Kidney (tissue), 13 donors: ENCODE measurements at regions not wholly inside any gene's neighbourhood (a gene's known extent, or its start where the extent isn't known, plus 50 kb on each side); places are given as distances from the start of the nearest gene placed in this dataset.

Source experiments
- DNase-seq, 5 donors: peaks; one replicate each; pipeline ENCODE4 v3.0.0-alpha.2; 2013 to 2020
- FAIRE-seq: peaks from 2 replicates; lab custom pipeline; 2012; peaks lifted over from hg19 to GRCh38; lab: Jason Lieb, UNC
- H3K27ac ChIP-seq, 2 donors: one replicate each; pipeline ENCODE4 v1.7.0; 2013; ENCODE audit warnings: low read depth in 2 of 2, low read length in 2 of 2, inconsistent platforms in 1 of 2
- H3K27me3 ChIP-seq: one replicate; pipeline ENCODE4 v1.7.1; 2013; ENCODE audit warnings: low read length, inconsistent platforms; ENCODE audit not compliant: control insufficient read depth, insufficient read depth
- H3K36me3 ChIP-seq, 3 donors: one replicate each; pipeline versions ENCODE4 v1.7.0 to v1.7.1; 2013; ENCODE audit warnings: low read length in 3 of 3, control low read depth in 1 of 3, inconsistent platforms in 1 of 3; ENCODE audit not compliant: insufficient read depth in 3 of 3, control insufficient read depth in 2 of 3
- H3K4me1 ChIP-seq, 3 donors: one replicate each; pipeline versions ENCODE4 v1.7.0 to v1.7.1; 2013; ENCODE audit warnings: low read length in 3 of 3, inconsistent platforms in 1 of 3, low read depth in 1 of 3; ENCODE audit not compliant: control insufficient read depth in 2 of 3, insufficient read depth in 2 of 3
- H3K4me3 ChIP-seq, 3 donors: one replicate each; pipeline versions ENCODE4 v1.7.0 to v1.8.1; 2013; ENCODE audit warnings: low read length in 3 of 3, control low read depth in 1 of 3, inconsistent platforms in 1 of 3
- H3K9ac ChIP-seq, 3 donors: one replicate each; pipeline versions ENCODE4 v1.7.0 to v1.7.1; 2013; ENCODE audit warnings: low read length in 3 of 3, control low read depth in 1 of 3, inconsistent platforms in 1 of 3
- H3K9me3 ChIP-seq, 3 donors: one replicate each; pipeline versions ENCODE4 v1.7.0 to v1.7.1; 2013; ENCODE audit warnings: low read length in 3 of 3, control low read depth in 1 of 3, inconsistent platforms in 1 of 3; ENCODE audit not compliant: control insufficient read depth in 2 of 3, insufficient read depth in 1 of 3
- intact Hi-C: fragments of 100-400 bp; cut with DNase I; formaldehyde crosslinking; loops from one replicate; pipeline ENCODE4 v1.11.1; 2022
- TF ChIP-seq, protein P1 (sequence below): IDR thresholded peaks from 3 replicates; pipeline ENCODE4 v1.5.1; 2012; ENCODE audit warnings: mild to moderate bottlenecking, moderate library complexity, borderline replicate concordance; ENCODE audit not compliant: insufficient read depth; ENCODE audit errors: extremely low read depth
- donor health status: control.
- donor health status: control.
- donor health status: control.
- donor health status: control.
- donor health status: control.
- donor health status: DM: yes; HTN: yes; CAD: no.
- donor health status: Normal renal cell carcinoma (clear cell type).

DNA sequence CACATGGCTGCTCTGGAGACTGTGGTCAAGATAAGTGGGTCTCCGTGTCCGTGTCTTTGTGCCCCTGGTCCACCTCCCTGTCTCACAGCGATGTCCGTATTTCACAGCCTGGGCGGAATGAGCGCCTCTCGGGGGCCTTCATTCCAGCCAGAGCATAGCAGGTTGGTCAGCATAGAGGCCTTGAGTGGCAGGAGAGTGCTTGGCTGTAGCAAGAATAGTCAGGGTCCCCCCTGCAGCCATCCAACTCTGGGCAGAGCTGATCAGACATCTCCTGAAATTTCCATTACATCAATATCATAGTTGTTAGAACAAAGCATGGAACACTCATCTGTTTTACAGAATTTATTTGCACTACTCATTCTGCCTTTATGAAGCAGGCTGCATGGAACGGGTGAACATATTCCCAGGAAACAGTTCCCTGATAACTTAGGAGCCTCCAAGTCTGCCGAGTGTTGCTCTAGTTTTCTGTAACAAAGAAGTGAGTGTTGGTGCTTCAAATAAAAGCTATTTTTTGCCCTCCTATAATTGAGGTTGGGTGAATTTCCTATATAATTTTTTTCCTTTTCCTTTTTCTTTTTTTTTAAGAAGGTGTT, 255.3 kb downstream of the INHBA start:
- TF ChIP-seq, protein P1, sequence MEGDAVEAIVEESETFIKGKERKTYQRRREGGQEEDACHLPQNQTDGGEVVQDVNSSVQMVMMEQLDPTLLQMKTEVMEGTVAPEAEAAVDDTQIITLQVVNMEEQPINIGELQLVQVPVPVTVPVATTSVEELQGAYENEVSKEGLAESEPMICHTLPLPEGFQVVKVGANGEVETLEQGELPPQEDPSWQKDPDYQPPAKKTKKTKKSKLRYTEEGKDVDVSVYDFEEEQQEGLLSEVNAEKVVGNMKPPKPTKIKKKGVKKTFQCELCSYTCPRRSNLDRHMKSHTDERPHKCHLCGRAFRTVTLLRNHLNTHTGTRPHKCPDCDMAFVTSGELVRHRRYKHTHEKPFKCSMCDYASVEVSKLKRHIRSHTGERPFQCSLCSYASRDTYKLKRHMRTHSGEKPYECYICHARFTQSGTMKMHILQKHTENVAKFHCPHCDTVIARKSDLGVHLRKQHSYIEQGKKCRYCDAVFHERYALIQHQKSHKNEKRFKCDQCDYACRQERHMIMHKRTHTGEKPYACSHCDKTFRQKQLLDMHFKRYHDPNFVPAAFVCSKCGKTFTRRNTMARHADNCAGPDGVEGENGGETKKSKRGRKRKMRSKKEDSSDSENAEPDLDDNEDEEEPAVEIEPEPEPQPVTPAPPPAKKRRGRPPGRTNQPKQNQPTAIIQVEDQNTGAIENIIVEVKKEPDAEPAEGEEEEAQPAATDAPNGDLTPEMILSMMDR: no peak
- Histone ChIP-seq H3K27ac (no peak overlapping the region), H3K9me3 (no peaks in the 10 kb centered on the region), H3K4me1 (no peaks in the 10 kb centered on the region), H3K27me3 (no peaks in the 10 kb centered on the region), H3K4me3 (no peak overlapping the region), H3K9ac (no peak overlapping the region), H3K36me3 (no peaks in the 10 kb centered on the region)
- DNase-seq: no peak
- FAIRE-seq: no peak
- intact Hi-C loops: no loop called here

DNA sequence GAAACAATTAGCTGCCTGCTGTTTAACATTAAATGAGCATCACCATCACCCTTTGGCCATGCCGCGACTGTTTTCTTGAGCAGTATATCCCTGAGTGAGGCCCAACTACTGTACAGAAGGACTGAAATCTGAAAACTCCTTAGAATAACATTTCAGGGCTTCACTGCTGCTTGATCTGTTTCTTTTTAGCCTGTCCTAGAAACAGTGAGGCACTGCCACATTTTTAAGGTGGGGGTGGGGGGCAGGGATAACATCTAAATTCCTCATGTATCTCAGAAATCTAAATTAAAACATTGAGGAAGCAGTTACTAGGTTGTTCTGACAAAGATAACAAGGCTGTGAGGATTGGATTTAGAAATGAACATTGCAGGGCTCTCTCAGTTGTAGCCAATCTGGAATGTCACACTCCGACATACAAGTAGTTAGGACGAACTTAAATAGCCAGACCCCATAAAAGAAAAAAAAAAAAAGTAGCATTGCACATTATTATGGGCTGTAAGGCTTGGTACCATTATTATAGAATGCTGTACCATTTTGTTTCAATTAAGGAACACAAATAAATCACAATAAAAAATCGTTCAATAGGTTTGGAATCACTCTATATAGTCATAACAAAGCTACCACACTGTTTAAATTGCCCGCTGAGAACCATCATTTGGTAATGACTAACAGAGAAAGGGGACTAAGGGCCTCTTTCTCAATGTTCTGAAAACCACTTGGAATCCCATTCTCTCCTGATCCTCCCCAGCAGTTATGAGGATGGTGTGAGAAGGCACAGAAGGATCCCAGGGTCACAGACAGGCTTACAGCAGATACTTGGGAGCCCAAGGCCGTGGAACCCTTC, 256.1 kb downstream of the INHBA start:
- Histone ChIP-seq H3K36me3 (no peaks in the 10 kb centered on the region), H3K9ac (no peak overlapping the region), H3K9me3 (no peaks in the 10 kb centered on the region), H3K4me3 (no peak overlapping the region), H3K27ac (no peak overlapping the region), H3K27me3 (no peaks in the 10 kb centered on the region), H3K4me1 (no peaks in the 10 kb centered on the region)
- DNase-seq (no peak), FAIRE-seq (no peak)
- TF ChIP-seq, protein P1: no peak
- intact Hi-C loops: no loop called here

DNA sequence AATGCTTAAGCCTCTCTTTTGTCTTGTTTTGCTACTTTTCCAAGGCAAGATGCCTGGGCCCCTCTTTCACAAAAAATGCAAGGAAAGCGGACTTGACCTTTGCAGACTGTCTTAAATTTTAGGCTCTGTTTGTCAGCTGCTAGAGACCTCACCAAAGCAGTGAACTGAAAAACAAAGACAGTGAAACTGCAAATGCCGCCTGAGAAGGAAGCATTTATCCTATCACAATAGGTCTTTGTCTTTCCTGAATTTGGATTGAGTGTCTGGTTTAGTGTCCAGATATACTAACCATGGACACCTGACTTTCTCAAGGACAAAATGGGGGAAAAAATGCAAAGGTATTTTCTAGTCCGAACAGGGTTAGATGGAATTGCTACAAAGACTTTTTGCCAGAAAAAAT, 256.9 kb downstream of the INHBA start:
- TF ChIP-seq, protein P1: no peak
- Histone ChIP-seq H3K9me3 (no peaks in the 10 kb centered on the region), H3K9ac (no peak overlapping the region), H3K27me3 (no peaks in the 10 kb centered on the region), H3K4me3 (no peak overlapping the region), H3K4me1 (no peaks in the 10 kb centered on the region), H3K27ac (no peak overlapping the region), H3K36me3 (no peaks in the 10 kb centered on the region)
- FAIRE-seq (no peak), DNase-seq (no peak)
- intact Hi-C loops: no loop called here
